PC-3 (cell line): ENCODE measurements at regions not wholly inside any gene's neighbourhood (a gene's known extent, or its start where the extent isn't known, plus 50 kb on each side); places are given as distances from the start of the nearest gene placed in this dataset.

Experiments used
- CTCF ChIP-seq: fragments of 300-600 bp; sonication (generic); conservative IDR thresholded peaks from 2 replicates; pipeline ENCODE4 v1.5.1; 2017; ENCODE audit warnings: antibody characterized with exemption, low read depth, mild to moderate bottlenecking, low read length
- EZH2 ChIP-seq: fragments of 300-600 bp; sonication (generic); IDR thresholded peaks from one replicate; pipeline ENCODE4 v1.6.1; 2017; ENCODE audit warnings: antibody characterized with exemption, mild to moderate bottlenecking, low read length; ENCODE audit not compliant: unreplicated experiment
- EZH2phosphoT487 ChIP-seq: fragments of 300-600 bp; sonication (generic); IDR thresholded peaks from 2 replicates; pipeline ENCODE4 v1.6.1; 2018; ENCODE audit warnings: mild to moderate bottlenecking, antibody characterized with exemption, low read length, borderline replicate concordance

GRCh38 chr9:80622508-80622907 is 1050.7 kb downstream of the TLE4 start:
- TF ChIP-seq CTCF (no peak), EZH2 (no peak), EZH2phosphoT487 (no peak)
